ENCODE measurements at regions not wholly inside any gene's neighbourhood (a gene's known extent, or its start where the extent isn't known, plus 50 kb on each side); places are given as distances from the start of the nearest gene placed in this dataset.

- no peak overlapping the region for H3K9ac ChIP-seq (ENCODE audit: insufficient read length, low read depth)
- no peak overlapping the region for H3K4me3 ChIP-seq (ENCODE audit: insufficient read length, low read depth)
- DNase-seq (ENCODE audit: low read depth, low spot score) = no peak
- TF ChIP-seq SUZ12 (IDR thresholded peaks at IDR 0.05; ENCODE audit: extremely low read depth, insufficient read depth, insufficient read length) (no peak), YY1 (IDR thresholded peaks at IDR 0.05; ENCODE audit: insufficient read depth, insufficient read length) (no peak), ZNF274 (IDR thresholded peaks at IDR 0.05; ENCODE audit: low read depth, low read length) (no peak)
- no peaks in the 10 kb centered on the region for H3K27me3 ChIP-seq (ENCODE audit: insufficient read depth, insufficient read length)
- no peaks in the 10 kb centered on the region for H3K9me3 ChIP-seq (ENCODE audit: insufficient read depth, low read length)
- no peaks in the 10 kb centered on the region for H3K4me1 ChIP-seq (ENCODE audit: insufficient read depth, insufficient read length)
- no peaks in the 10 kb centered on the region for H3K36me3 ChIP-seq (ENCODE audit: insufficient read depth, insufficient read length, low read length)
Measured at GRCh38 chr6:169034516-169035167, 219.0 kb downstream of the THBS2 start.

DNA sequence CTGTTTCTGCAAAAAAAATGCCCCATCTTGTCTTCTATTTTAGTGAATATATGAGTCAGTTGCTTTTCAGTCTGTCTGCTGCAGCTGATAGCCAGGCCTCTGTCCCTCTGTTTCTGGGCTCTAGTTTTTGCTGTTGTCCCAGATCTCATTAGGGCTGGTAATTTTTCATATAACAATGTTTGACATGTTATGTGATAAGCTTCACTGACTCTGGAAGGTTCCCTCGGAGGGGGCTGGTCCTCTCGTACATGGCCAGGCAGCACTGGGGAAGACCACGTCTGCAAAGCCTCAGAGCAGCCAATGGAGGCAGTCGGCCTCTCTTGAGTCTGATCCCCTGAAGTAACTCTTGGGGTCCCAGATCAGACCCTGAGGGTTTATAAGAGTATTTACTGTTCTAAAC is 223.8 kb downstream of the THBS2 start:
- Histone ChIP-seq H3K9me3 (ENCODE audit: insufficient read depth, low read length) (no peaks in the 10 kb centered on the region), H3K27me3 (ENCODE audit: insufficient read depth, insufficient read length) (no peaks in the 10 kb centered on the region), H3K36me3 (ENCODE audit: insufficient read depth, insufficient read length, low read length) (no peaks in the 10 kb centered on the region), H3K4me3 (ENCODE audit: insufficient read length, low read depth) (no peak overlapping the region), H3K4me1 (ENCODE audit: insufficient read depth, insufficient read length) (no peaks in the 10 kb centered on the region), H3K9ac (ENCODE audit: insufficient read length, low read depth) (no peak overlapping the region)
- DNase-seq (ENCODE audit: low read depth, low spot score) = no peak
- TF ChIP-seq YY1 (IDR thresholded peaks at IDR 0.05; ENCODE audit: insufficient read depth, insufficient read length) (no peak), ZNF274 (IDR thresholded peaks at IDR 0.05; ENCODE audit: low read depth, low read length) (no peak), SUZ12 (IDR thresholded peaks at IDR 0.05; ENCODE audit: extremely low read depth, insufficient read depth, insufficient read length) (no peak)

GRCh38 chr6:169028343-169028742 is 225.3 kb downstream of the THBS2 start:
- H3K4me1 ChIP-seq (ENCODE audit: insufficient read depth, insufficient read length) = no peaks in the 10 kb centered on the region

GRCh38 chr6:169026175-169026574 is 227.5 kb downstream of the THBS2 start:
- Histone ChIP-seq H3K4me1 (ENCODE audit: insufficient read depth, insufficient read length) (no peaks in the 10 kb centered on the region), H3K9ac (ENCODE audit: insufficient read length, low read depth) (no peak overlapping the region), H3K27me3 (ENCODE audit: insufficient read depth, insufficient read length) (no peaks in the 10 kb centered on the region), H3K36me3 (ENCODE audit: insufficient read depth, insufficient read length, low read length) (no peaks in the 10 kb centered on the region), H3K9me3 (ENCODE audit: insufficient read depth, low read length) (no peaks in the 10 kb centered on the region; the same call in 1 of the 2 replicates), H3K4me3 (ENCODE audit: insufficient read length, low read depth) (no peak overlapping the region)
- no peak for TF ChIP-seq YY1 (IDR thresholded peaks at IDR 0.05; ENCODE audit: insufficient read depth, insufficient read length)
- TF ChIP-seq SUZ12 (IDR thresholded peaks at IDR 0.05; ENCODE audit: extremely low read depth, insufficient read depth, insufficient read length) = no peak
- TF ChIP-seq ZNF274 (IDR thresholded peaks at IDR 0.05; ENCODE audit: low read depth, low read length) = no peak
- no peak for DNase-seq (ENCODE audit: low read depth, low spot score)

More at GRCh38 chr6:169028343-169028742, 225.3 kb downstream of the THBS2 start:
- TF ChIP-seq YY1 (IDR thresholded peaks at IDR 0.05; ENCODE audit: insufficient read depth, insufficient read length) (no peak), SUZ12 (IDR thresholded peaks at IDR 0.05; ENCODE audit: extremely low read depth, insufficient read depth, insufficient read length) (no peak), ZNF274 (IDR thresholded peaks at IDR 0.05; ENCODE audit: low read depth, low read length) (no peak)
- Histone ChIP-seq H3K4me3 (ENCODE audit: insufficient read length, low read depth) (no peak overlapping the region), H3K36me3 (ENCODE audit: insufficient read depth, insufficient read length, low read length) (no peaks in the 10 kb centered on the region), H3K9ac (ENCODE audit: insufficient read length, low read depth) (no peak overlapping the region), H3K9me3 (ENCODE audit: insufficient read depth, low read length) (no peaks in the 10 kb centered on the region; the same call in 1 of the 2 replicates), H3K27me3 (ENCODE audit: insufficient read depth, insufficient read length) (no peaks in the 10 kb centered on the region)
- DNase-seq (ENCODE audit: low read depth, low spot score) = no peak

GRCh38 chr6:169024047-169024660 is 229.5 kb downstream of the THBS2 start:
- no peaks in the 10 kb centered on the region for H3K27me3 ChIP-seq (ENCODE audit: insufficient read depth, insufficient read length)
- H3K9me3 ChIP-seq (ENCODE audit: insufficient read depth, low read length) = no peaks in the 10 kb centered on the region; the same call in 1 of the 2 replicates
- H3K36me3 ChIP-seq (ENCODE audit: insufficient read depth, insufficient read length, low read length) = no peaks in the 10 kb centered on the region
- H3K4me3 ChIP-seq (ENCODE audit: insufficient read length, low read depth) = no peak overlapping the region
- no peak overlapping the region for H3K9ac ChIP-seq (ENCODE audit: insufficient read length, low read depth)
- DNase-seq (ENCODE audit: low read depth, low spot score) = no peak
- TF ChIP-seq ZNF274 (IDR thresholded peaks at IDR 0.05; ENCODE audit: low read depth, low read length) = no peak
- TF ChIP-seq YY1 (IDR thresholded peaks at IDR 0.05; ENCODE audit: insufficient read depth, insufficient read length) = no peak
- TF ChIP-seq SUZ12 (IDR thresholded peaks at IDR 0.05; ENCODE audit: extremely low read depth, insufficient read depth, insufficient read length) = no peak
- H3K4me1 ChIP-seq (ENCODE audit: insufficient read depth, insufficient read length) = no peaks in the 10 kb centered on the region

DNA sequence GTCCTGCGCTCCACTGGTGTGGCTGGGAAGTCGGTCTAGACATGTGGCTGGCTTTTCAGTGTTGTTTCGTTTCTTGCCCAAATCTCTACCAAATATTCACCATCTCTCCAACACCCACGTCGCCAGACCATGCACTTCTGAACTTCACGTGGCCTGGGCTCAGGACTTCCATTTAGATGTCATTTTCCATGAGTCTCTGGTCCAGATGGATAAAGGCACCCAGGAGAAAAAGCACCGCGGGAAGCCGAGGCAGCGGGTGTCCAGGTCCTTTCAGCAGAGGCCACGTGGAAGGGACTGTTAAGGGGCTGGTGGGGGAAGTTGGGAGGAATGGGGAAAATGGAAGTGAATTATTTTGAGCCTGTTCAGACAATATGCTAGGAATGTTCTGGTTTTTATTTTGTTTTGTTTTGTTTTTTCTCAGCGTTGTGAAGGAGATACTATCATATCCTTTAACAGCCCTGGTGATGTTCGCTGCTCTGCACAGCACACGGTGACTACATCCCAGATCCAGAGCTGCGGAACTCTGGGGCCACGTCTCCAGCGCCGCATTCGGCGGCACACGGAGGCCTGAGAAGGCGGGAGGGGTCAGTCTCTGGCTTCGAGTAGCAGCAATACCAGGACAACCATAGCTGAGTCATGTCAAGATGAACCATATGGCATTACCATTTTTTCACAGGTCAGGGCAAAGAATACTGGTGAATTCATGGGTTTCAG is 230.3 kb downstream of the THBS2 start:
- no peak overlapping the region for H3K9ac ChIP-seq (ENCODE audit: insufficient read length, low read depth)
- no peak for DNase-seq (ENCODE audit: low read depth, low spot score)
- TF ChIP-seq SUZ12 (IDR thresholded peaks at IDR 0.05; ENCODE audit: extremely low read depth, insufficient read depth, insufficient read length) = no peak
- no peak for TF ChIP-seq ZNF274 (IDR thresholded peaks at IDR 0.05; ENCODE audit: low read depth, low read length)
- H3K27me3 ChIP-seq (ENCODE audit: insufficient read depth, insufficient read length) = no peaks in the 10 kb centered on the region
- H3K4me3 ChIP-seq (ENCODE audit: insufficient read length, low read depth) = no peak overlapping the region
- no peaks in the 10 kb centered on the region for H3K4me1 ChIP-seq (ENCODE audit: insufficient read depth, insufficient read length)
- H3K9me3 ChIP-seq (ENCODE audit: insufficient read depth, low read length) = no peaks in the 10 kb centered on the region; the same call in 1 of the 2 replicates
- H3K36me3 ChIP-seq (ENCODE audit: insufficient read depth, insufficient read length, low read length) = no peaks in the 10 kb centered on the region

DNA sequence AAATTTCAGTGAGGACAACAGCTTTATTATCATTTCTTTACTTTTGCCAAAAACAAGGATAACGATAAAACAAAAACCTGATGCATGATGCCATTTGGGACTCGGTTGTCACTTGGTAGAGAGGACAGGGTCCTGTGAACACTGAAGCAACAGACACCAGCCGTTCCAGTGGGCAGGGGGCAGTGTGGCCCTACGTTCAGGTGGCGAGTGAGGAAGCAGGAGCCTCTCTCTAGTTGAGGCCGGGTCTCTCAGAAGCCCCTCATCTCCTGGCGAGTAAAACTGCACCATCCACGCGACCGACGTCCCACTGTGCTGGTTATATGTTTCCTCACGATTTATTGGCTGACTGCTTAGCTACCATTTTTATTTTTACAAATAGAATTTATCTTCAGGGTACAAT is 231.6 kb downstream of the THBS2 start:
- no peaks in the 10 kb centered on the region for H3K27me3 ChIP-seq (ENCODE audit: insufficient read depth, insufficient read length)
- H3K9ac ChIP-seq (ENCODE audit: insufficient read length, low read depth) = no peak overlapping the region
- H3K36me3 ChIP-seq (ENCODE audit: insufficient read depth, insufficient read length, low read length) = no peaks in the 10 kb centered on the region
- H3K9me3 ChIP-seq (ENCODE audit: insufficient read depth, low read length) = peaks cover 3% of the 10 kb centered on the region; the same call in 1 of the 2 replicates
- no peak for DNase-seq (ENCODE audit: low read depth, low spot score)
- H3K4me3 ChIP-seq (ENCODE audit: insufficient read length, low read depth) = no peak overlapping the region
- TF ChIP-seq ZNF274 (IDR thresholded peaks at IDR 0.05; ENCODE audit: low read depth, low read length) (no peak), YY1 (IDR thresholded peaks at IDR 0.05; ENCODE audit: insufficient read depth, insufficient read length) (no peak), SUZ12 (IDR thresholded peaks at IDR 0.05; ENCODE audit: extremely low read depth, insufficient read depth, insufficient read length) (no peak)
- no peaks in the 10 kb centered on the region for H3K4me1 ChIP-seq (ENCODE audit: insufficient read depth, insufficient read length)
